HepG2 (cell line): ENCODE measurements at regions not wholly inside any gene's neighbourhood (a gene's known extent, or its start where the extent isn't known, plus 50 kb on each side); places are given as distances from the start of the nearest gene placed in this dataset.

Experiments
- ATF7 ChIP-seq, 2 experiments: fragments of 450-650 bp in 1 of 2; sonication (generic) in 1 of 2; formaldehyde crosslinking in 1 of 2; IDR thresholded peaks; 2 replicates each; pipeline versions ENCODE4 v1.4.0 to v1.6.1; 2016 to 2020; ENCODE audit warnings: antibody characterized with exemption in 1 of 2, mild to moderate bottlenecking in 1 of 2, missing genetic modification reagents in 1 of 2
- CAMTA2 ChIP-seq: sonication (generic); formaldehyde crosslinking; IDR thresholded peaks from 2 replicates; pipeline ENCODE4 v1.4.0; 2020; ENCODE audit warnings: mild to moderate bottlenecking, missing genetic modification reagents, borderline replicate concordance
- FOXA3 ChIP-seq: IDR thresholded peaks from 2 replicates; pipeline ENCODE4 v1.6.1; 2016; ENCODE audit warnings: missing genetic modification reagents, missing compliant biosample characterization
- HNF1B ChIP-seq: sonication (generic); formaldehyde crosslinking; IDR thresholded peaks from 2 replicates; pipeline ENCODE4 v1.5.1; 2020; ENCODE audit warnings: mild to moderate bottlenecking, moderate library complexity, missing genetic modification reagents
- MYNN ChIP-seq: sonication (generic); formaldehyde crosslinking; IDR thresholded peaks from 2 replicates; pipeline ENCODE4 v1.4.0; 2020; ENCODE audit warnings: mild to moderate bottlenecking, low read depth, missing genetic modification reagents
- NFRKB ChIP-seq: fragments of 450-650 bp; IDR thresholded peaks from 2 replicates; pipeline ENCODE4 v1.6.1; 2017
- NR2F6 ChIP-seq, 2 experiments: IDR thresholded peaks; 2 replicates each; pipeline ENCODE4 v1.6.1; 2016; ENCODE audit warnings: antibody characterized with exemption in 1 of 2, mild to moderate bottlenecking in 1 of 2
- RAD21 ChIP-seq: fragments of 450-650 bp; formaldehyde crosslinking; IDR thresholded peaks from 2 replicates; pipeline ENCODE4 v1.5.0; 2020; ENCODE audit warnings: mild to moderate bottlenecking
- SUZ12 ChIP-seq: fragments of 150-350 bp; IDR thresholded peaks from 2 replicates; pipeline ENCODE4 v1.6.1; 2014; ENCODE audit warnings: low read depth, low read length
- ZNF138 ChIP-seq: sonication (generic); formaldehyde crosslinking; IDR thresholded peaks from 2 replicates; pipeline ENCODE4 v1.5.0; 2020; ENCODE audit warnings: mild to moderate bottlenecking, low read depth, missing genetic modification reagents
- ZNF737 ChIP-seq: sonication (generic); formaldehyde crosslinking; IDR thresholded peaks from 2 replicates; pipeline ENCODE4 v1.5.0; 2020; ENCODE audit warnings: missing genetic modification reagents, mild to moderate bottlenecking, borderline replicate concordance
- TF ChIP-seq, protein P1 (sequence below): sonication (generic); formaldehyde crosslinking; IDR thresholded peaks from 2 replicates; pipeline ENCODE4 v1.4.0; 2020; ENCODE audit warnings: missing genetic modification reagents

GRCh38 chr7:49403844-49404243 lies 369.6 kb upstream of the VWC2 start:
- TF ChIP-seq SUZ12 (no peak), ZNF138 (CRISPR knock-in tag) (no peak), RAD21 (CRISPR knock-in tag) (no peak), MYNN (CRISPR knock-in tag) (no peak), FOXA3 (CRISPR knock-in tag) (no peak), ATF7 (IDR thresholded peaks at IDR 0.05) (no peak), ATF7 (CRISPR knock-in tag; IDR thresholded peaks at IDR 0.05) (no peak), NFRKB (no peak), CAMTA2 (CRISPR knock-in tag) (no peak), ZNF737 (CRISPR knock-in tag) (no peak), HNF1B (CRISPR knock-in tag) (no peak), NR2F6 (IDR thresholded peaks at IDR 0.05) (no peak), NR2F6 (CRISPR knock-in tag; IDR thresholded peaks at IDR 0.05) (no peak)
- TF ChIP-seq, protein P1, sequence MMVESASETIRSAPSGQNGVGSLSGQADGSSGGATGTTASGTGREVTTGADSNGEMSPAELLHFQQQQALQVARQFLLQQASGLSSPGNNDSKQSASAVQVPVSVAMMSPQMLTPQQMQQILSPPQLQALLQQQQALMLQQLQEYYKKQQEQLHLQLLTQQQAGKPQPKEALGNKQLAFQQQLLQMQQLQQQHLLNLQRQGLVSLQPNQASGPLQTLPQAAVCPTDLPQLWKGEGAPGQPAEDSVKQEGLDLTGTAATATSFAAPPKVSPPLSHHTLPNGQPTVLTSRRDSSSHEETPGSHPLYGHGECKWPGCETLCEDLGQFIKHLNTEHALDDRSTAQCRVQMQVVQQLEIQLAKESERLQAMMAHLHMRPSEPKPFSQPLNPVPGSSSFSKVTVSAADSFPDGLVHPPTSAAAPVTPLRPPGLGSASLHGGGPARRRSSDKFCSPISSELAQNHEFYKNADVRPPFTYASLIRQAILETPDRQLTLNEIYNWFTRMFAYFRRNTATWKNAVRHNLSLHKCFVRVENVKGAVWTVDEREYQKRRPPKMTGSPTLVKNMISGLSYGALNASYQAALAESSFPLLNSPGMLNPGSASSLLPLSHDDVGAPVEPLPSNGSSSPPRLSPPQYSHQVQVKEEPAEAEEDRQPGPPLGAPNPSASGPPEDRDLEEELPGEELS (CRISPR knock-in tag), result no peak
